C4-2B (cell line): ENCODE measurements at regions not wholly inside any gene's neighbourhood (a gene's known extent, or its start where the extent isn't known, plus 50 kb on each side); places are given as distances from the start of the nearest gene placed in this dataset.

ENCODE experiments used
- ZFX ChIP-seq: fragments of 450-650 bp; IDR thresholded peaks from 2 replicates; pipeline ENCODE4 v1.6.1; 2017
- TF ChIP-seq, protein P1 (sequence below): fragments of 450-650 bp; conservative IDR thresholded peaks from 2 replicates; pipeline ENCODE4 v1.5.1; 2017; ENCODE audit warnings: mild to moderate bottlenecking

DNA sequence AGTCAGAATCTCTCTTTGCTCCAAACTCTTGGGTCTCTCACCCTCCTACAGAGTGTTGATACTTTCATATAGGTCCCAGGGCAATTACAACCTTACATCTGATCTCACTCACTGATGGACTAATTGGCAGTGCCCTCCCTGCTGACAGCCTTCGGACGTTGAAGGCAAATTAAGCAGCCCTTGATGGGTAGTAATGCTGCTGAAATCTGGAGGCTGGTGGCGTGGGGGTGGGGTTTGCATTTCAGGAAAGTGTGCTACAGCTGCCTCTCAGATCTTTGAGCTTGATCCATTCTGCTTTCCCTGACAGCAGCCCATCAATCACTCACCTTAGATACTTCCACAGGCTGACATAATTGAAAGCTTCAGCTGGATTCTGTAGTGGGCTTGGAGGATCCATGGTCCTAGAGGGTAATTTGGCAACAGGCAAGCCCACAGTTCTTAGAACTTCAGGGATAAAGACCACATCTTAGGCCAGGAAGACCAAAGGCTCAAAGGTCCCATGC lies 349.1 kb upstream of the PODXL start:
- TF ChIP-seq, protein P1, sequence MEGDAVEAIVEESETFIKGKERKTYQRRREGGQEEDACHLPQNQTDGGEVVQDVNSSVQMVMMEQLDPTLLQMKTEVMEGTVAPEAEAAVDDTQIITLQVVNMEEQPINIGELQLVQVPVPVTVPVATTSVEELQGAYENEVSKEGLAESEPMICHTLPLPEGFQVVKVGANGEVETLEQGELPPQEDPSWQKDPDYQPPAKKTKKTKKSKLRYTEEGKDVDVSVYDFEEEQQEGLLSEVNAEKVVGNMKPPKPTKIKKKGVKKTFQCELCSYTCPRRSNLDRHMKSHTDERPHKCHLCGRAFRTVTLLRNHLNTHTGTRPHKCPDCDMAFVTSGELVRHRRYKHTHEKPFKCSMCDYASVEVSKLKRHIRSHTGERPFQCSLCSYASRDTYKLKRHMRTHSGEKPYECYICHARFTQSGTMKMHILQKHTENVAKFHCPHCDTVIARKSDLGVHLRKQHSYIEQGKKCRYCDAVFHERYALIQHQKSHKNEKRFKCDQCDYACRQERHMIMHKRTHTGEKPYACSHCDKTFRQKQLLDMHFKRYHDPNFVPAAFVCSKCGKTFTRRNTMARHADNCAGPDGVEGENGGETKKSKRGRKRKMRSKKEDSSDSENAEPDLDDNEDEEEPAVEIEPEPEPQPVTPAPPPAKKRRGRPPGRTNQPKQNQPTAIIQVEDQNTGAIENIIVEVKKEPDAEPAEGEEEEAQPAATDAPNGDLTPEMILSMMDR = no peak
- no peak for TF ChIP-seq ZFX
